Esophagus squamous epithelium (tissue), 4 donors: ENCODE measurements at regions not wholly inside any gene's neighbourhood (a gene's known extent, or its start where the extent isn't known, plus 50 kb on each side); places are given as distances from the start of the nearest gene placed in this dataset.

ENCODE experiments used
- POLR2A ChIP-seq, 4 donors: fragments of 450-650 bp; IDR thresholded peaks; one replicate each; pipeline ENCODE4 v1.6.1; 2017; ENCODE audit warnings: antibody characterized with exemption in 4 of 4, mild to moderate bottlenecking in 4 of 4, moderate library complexity in 3 of 4
- TF ChIP-seq, protein P1 (sequence below), 6 experiments: fragments of 450-650 bp in 4 of 6; fragments of 200-600 bp in 2 of 6; sonication (generic) in 2 of 6; IDR thresholded peaks; one replicate each; pipeline ENCODE4 v1.5.1; 2016 to 2019; ENCODE audit warnings: antibody characterized with exemption in 6 of 6, mild to moderate bottlenecking in 4 of 6, moderate library complexity in 4 of 6

- no peak for TF ChIP-seq POLR2A (IDR thresholded peaks at IDR 0.05)
- TF ChIP-seq, protein P1, sequence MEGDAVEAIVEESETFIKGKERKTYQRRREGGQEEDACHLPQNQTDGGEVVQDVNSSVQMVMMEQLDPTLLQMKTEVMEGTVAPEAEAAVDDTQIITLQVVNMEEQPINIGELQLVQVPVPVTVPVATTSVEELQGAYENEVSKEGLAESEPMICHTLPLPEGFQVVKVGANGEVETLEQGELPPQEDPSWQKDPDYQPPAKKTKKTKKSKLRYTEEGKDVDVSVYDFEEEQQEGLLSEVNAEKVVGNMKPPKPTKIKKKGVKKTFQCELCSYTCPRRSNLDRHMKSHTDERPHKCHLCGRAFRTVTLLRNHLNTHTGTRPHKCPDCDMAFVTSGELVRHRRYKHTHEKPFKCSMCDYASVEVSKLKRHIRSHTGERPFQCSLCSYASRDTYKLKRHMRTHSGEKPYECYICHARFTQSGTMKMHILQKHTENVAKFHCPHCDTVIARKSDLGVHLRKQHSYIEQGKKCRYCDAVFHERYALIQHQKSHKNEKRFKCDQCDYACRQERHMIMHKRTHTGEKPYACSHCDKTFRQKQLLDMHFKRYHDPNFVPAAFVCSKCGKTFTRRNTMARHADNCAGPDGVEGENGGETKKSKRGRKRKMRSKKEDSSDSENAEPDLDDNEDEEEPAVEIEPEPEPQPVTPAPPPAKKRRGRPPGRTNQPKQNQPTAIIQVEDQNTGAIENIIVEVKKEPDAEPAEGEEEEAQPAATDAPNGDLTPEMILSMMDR (IDR thresholded peaks at IDR 0.05) = no peak
Observed at GRCh38 chr13:23990455-23990854, 93.2 kb upstream of the C1QTNF9B start.
